ENCODE measurements at regions not wholly inside any gene's neighbourhood (a gene's known extent, or its start where the extent isn't known, plus 50 kb on each side); places are given as distances from the start of the nearest gene placed in this dataset.

DNA sequence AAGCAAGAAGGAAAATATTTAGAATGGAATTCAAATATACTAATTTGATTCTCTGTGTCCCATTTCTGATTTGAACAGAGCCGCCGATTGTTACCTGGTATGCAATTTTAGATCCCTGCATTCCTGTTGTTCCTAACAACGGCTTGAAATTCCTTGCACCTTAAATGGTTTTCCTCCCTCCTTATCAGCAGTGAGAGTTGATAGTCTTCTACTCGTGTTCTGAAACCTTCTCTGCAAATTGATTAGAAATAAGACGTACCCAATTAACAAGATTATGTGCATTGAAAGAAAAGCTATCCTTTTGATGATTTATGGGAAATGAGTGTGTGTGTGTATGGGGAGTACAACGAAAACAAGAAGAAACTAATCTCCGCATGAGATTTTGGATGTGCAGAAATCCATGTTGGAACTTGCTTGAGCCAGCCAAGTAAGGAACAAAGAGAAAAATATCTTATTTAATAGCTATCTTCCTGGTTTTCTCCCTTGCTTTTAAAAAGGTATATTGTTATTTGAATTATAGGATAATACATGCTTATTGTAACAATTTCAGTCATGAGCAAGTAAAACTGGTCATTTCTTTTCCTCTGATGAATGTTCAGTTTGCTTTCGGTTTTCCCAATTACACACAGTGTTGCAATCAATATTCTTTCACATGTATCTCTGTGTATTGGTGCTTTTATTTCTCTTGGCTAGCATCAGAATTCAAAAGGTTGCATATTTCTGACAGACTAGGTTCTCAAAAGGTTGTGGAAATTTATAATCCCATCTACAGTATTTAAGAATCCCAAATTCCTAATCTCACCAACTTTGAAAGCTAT lies 211.1 kb upstream of the ACTBL2 start:
- TF ChIP-seq POLR2AphosphoS5 (IDR thresholded peaks at IDR 0.05; ENCODE audit: borderline replicate concordance, low read depth, low read length) (no peak), FOXP2 (optimal IDR thresholded peaks at IDR 0.05; ENCODE audit: control extremely low read depth, extremely low read length, insufficient read depth) (no peak)

Measured in SK-N-MC (cell line).